GM12873 (cell line): ENCODE measurements at regions not wholly inside any gene's neighbourhood (a gene's known extent, or its start where the extent isn't known, plus 50 kb on each side); places are given as distances from the start of the nearest gene placed in this dataset.

Source experiments
- TF ChIP-seq, protein P1 (sequence below): IDR thresholded peaks from 2 replicates; pipeline ENCODE4 v1.5.1; 2012; ENCODE audit warnings: low read depth, mild to moderate bottlenecking, moderate library complexity, low read length, control low read depth; ENCODE audit not compliant: insufficient read depth; ENCODE audit errors: missing control alignments

DNA sequence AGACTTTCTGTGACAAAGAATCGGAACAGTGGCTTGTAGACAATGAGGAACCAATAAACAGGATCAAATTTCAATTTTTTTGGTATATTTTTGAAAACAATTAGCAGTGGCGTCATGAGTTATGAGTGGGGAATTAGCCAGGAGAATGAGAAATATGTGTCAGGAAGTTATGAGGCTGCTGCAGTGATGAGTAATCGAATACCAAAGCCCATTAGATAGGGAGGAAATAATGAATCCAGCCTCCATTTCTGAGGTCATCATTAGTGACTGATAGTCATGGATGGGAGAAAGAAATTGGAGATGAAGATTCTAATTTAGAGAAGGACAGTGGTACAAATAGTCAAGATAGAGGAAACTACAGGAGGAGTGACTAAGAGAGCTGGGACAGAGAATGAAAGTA lies 673.1 kb upstream of the VRK2 start:
- TF ChIP-seq, protein P1, sequence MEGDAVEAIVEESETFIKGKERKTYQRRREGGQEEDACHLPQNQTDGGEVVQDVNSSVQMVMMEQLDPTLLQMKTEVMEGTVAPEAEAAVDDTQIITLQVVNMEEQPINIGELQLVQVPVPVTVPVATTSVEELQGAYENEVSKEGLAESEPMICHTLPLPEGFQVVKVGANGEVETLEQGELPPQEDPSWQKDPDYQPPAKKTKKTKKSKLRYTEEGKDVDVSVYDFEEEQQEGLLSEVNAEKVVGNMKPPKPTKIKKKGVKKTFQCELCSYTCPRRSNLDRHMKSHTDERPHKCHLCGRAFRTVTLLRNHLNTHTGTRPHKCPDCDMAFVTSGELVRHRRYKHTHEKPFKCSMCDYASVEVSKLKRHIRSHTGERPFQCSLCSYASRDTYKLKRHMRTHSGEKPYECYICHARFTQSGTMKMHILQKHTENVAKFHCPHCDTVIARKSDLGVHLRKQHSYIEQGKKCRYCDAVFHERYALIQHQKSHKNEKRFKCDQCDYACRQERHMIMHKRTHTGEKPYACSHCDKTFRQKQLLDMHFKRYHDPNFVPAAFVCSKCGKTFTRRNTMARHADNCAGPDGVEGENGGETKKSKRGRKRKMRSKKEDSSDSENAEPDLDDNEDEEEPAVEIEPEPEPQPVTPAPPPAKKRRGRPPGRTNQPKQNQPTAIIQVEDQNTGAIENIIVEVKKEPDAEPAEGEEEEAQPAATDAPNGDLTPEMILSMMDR, result no peak

DNA sequence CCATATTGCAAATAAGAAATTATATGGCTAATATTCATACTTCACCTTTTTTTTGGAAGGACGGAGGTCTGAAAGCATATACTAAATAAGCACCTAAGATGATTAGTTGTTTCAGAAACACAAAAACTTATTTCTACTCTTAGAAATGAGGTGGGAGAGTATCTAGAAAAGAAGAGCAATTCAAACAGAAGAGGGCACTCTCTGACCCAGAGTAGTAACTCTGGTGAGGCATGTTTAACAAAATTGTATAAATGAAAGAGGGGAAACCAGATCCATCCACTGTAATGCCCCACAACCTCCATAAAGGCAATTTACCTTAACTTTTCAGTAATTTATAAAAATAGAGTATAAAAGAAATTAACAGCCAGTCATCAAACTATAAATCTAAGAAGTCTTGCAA lies 669.6 kb upstream of the VRK2 start:
- TF ChIP-seq, protein P1, result no peak

DNA sequence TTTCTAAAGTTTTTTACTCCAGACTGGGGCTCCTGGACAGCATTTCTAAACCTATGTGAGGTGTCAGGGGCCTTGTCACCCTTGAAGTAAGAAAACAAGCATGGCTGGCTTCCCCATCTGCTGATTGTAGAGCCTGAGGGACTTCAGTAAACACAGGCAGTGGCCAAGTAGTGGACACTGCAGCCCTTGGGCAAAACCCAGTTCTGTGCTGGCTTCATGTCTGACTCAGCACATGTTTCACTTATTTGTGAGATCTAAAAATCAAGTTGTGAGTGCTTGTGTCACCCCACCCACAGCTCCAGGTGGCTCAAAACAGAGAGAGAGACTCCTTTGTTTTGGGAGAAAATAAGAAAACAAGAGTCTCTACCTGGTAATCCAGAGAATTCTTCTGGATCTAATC lies 660.3 kb upstream of the VRK2 start:
- TF ChIP-seq, protein P1, result no peak

DNA sequence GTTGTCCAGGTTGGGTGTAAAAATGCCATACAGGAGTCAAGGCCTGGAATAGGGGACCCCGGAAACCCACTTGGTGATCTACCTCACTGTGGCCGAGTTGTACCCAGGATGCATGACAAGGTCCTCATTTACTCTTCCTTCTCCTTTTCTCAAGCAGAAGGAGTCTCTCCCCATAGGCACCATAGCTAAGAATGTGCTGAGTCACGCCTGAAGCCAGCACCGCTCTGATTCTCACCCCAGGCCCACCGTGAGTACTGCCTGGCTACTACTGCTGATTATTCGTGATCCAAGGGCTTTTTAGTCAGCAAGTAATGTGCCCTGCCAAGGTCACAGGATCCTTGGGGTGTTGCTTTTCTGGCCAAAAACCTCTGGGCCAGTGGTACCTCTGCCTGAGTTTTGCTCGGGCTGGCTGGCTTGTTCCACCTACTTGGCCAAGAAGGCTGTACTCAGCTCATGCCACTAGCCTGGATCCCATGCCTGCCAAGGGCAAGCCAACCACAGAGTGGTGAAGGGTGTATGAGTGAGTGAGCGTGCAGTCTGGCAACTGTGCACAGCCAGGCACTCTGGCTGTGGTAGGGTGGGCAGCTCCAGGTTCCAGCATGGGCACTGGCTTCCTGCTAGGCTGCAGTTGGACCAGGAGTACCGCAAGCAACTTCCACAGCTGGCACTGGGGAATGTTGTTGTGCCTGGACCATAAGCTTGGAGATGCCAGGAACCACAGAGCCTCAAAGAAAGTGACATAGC lies 650.1 kb upstream of the VRK2 start:
- TF ChIP-seq, protein P1, result no peak

DNA sequence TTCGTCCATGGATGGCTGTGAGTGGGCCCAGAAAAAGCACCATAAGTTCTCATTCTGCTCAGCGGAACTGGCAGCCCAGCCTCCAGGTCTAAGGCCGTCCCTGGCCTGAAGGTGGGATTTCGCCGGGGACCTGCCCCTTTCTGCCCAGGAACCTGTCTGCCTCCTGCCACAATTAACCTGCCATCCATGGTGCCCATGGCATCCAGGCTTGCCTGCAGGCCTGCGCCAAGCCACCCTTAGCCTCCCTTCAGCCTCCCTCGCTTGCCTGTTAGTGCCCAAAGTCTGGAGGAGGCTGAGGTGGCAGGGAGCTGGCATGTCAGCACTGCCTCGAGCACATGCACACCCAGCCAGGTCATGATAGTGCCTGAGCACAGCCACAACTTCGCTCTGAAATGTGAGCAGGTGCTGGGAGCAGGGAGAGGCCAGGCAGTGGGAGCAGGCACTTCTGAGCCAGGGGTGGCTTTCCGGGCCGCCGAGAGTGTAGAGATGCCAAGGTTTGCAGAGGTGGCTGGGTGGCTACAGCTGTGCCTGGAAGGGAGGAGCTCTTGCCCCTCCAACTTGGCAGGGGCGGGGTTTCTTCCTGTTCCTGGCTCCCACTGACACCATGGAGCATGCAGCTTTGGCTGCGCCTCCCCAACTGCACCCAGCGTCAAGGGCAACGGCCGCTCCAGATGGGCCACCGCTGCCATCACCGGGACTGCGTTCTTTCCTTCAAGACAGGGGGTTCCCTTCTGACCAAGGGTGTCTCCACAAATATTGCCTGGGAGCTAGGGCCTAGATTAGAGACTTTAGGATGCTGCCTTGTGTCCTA lies 648.9 kb upstream of the VRK2 start:
- TF ChIP-seq, protein P1, result no peak

DNA sequence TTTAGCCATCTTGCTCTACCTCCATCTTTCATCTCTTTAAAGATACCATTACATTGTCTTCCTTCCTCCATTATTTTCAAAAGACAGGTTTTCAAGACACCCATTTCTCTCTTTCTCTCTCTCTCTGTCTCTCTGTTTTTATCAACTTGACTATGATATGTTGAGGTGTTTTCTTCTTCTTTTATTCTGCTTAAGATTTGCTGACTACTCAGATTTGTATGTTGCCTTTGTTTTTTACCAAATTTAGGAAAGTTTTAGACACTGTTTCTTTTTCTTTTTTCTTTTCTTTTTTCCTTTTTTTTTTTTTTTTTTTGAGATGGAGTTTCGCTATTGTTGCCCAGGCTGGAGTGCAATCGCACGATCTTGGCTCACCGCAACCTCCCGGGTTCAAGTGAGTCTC lies 647.5 kb upstream of the VRK2 start:
- TF ChIP-seq, protein P1, result no peak

DNA sequence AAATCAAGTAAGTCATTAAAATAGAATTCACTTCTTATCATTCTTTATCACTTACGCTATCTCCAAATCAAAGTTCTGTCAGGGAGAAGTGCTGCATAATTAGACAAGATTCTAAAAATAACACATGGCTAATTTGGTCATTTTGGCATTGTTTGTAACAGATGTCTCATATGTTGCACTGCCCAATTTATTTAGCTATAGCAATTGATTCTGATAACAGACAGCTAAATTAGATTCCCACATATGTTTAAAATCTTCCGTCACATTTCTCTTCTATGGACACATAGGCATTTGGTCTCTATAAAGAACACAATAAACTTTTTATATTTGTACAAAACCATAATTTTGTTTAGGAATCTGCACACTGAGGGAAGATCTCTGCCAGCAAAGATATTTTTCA lies 644.5 kb upstream of the VRK2 start:
- TF ChIP-seq, protein P1, result no peak
